ENCODE measurements at regions not wholly inside any gene's neighbourhood (a gene's known extent, or its start where the extent isn't known, plus 50 kb on each side); places are given as distances from the start of the nearest gene placed in this dataset.

DNA sequence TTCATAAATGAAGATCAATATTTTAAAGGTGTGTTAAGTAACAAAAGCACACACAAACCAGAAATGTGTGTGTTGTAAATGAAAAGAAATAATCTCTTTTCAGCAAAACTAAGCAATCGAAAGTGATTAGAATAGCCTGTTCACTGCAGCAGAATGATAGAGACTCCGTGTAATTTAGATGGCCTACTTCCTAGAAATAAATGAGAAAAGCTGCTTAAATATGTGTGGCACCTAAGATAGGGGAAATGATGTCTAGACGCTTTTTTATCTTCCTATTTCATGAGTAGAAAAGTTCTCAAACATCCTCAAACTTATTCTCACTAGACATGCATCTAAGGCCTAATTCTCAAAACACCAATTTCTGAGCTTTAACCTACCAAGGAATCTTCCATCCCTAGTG is 124.7 kb upstream of the BRINP3 start:
- TF ChIP-seq, protein P1, sequence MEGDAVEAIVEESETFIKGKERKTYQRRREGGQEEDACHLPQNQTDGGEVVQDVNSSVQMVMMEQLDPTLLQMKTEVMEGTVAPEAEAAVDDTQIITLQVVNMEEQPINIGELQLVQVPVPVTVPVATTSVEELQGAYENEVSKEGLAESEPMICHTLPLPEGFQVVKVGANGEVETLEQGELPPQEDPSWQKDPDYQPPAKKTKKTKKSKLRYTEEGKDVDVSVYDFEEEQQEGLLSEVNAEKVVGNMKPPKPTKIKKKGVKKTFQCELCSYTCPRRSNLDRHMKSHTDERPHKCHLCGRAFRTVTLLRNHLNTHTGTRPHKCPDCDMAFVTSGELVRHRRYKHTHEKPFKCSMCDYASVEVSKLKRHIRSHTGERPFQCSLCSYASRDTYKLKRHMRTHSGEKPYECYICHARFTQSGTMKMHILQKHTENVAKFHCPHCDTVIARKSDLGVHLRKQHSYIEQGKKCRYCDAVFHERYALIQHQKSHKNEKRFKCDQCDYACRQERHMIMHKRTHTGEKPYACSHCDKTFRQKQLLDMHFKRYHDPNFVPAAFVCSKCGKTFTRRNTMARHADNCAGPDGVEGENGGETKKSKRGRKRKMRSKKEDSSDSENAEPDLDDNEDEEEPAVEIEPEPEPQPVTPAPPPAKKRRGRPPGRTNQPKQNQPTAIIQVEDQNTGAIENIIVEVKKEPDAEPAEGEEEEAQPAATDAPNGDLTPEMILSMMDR (IDR thresholded peaks at IDR 0.05): no peak
- TF ChIP-seq CBFB (CRISPR knock-in tag; IDR thresholded peaks at IDR 0.05; ENCODE audit: low read depth) (no peak), HMGA2 (CRISPR knock-in tag; IDR thresholded peaks at IDR 0.05) (no peak), ZNF263 (CRISPR knock-in tag; IDR thresholded peaks at IDR 0.05; ENCODE audit: low read depth) (no peak), NR2C2 (CRISPR knock-in tag; IDR thresholded peaks at IDR 0.05) (no peak), SP1 (CRISPR knock-in tag; conservative IDR thresholded peaks at IDR 0.05) (no peak), OVOL2 (CRISPR knock-in tag; IDR thresholded peaks at IDR 0.05; ENCODE audit: borderline replicate concordance) (no peak)
- TF ChIP-seq, protein P2, sequence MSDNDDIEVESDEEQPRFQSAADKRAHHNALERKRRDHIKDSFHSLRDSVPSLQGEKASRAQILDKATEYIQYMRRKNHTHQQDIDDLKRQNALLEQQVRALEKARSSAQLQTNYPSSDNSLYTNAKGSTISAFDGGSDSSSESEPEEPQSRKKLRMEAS (CRISPR knock-in tag; IDR thresholded peaks at IDR 0.05): no peak
- TF ChIP-seq, protein P3, sequence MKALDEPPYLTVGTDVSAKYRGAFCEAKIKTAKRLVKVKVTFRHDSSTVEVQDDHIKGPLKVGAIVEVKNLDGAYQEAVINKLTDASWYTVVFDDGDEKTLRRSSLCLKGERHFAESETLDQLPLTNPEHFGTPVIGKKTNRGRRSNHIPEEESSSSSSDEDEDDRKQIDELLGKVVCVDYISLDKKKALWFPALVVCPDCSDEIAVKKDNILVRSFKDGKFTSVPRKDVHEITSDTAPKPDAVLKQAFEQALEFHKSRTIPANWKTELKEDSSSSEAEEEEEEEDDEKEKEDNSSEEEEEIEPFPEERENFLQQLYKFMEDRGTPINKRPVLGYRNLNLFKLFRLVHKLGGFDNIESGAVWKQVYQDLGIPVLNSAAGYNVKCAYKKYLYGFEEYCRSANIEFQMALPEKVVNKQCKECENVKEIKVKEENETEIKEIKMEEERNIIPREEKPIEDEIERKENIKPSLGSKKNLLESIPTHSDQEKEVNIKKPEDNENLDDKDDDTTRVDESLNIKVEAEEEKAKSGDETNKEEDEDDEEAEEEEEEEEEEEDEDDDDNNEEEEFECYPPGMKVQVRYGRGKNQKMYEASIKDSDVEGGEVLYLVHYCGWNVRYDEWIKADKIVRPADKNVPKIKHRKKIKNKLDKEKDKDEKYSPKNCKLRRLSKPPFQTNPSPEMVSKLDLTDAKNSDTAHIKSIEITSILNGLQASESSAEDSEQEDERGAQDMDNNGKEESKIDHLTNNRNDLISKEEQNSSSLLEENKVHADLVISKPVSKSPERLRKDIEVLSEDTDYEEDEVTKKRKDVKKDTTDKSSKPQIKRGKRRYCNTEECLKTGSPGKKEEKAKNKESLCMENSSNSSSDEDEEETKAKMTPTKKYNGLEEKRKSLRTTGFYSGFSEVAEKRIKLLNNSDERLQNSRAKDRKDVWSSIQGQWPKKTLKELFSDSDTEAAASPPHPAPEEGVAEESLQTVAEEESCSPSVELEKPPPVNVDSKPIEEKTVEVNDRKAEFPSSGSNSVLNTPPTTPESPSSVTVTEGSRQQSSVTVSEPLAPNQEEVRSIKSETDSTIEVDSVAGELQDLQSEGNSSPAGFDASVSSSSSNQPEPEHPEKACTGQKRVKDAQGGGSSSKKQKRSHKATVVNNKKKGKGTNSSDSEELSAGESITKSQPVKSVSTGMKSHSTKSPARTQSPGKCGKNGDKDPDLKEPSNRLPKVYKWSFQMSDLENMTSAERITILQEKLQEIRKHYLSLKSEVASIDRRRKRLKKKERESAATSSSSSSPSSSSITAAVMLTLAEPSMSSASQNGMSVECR (CRISPR knock-in tag; IDR thresholded peaks at IDR 0.05; ENCODE audit: borderline replicate concordance): no peak
- TF ChIP-seq, protein P4, sequence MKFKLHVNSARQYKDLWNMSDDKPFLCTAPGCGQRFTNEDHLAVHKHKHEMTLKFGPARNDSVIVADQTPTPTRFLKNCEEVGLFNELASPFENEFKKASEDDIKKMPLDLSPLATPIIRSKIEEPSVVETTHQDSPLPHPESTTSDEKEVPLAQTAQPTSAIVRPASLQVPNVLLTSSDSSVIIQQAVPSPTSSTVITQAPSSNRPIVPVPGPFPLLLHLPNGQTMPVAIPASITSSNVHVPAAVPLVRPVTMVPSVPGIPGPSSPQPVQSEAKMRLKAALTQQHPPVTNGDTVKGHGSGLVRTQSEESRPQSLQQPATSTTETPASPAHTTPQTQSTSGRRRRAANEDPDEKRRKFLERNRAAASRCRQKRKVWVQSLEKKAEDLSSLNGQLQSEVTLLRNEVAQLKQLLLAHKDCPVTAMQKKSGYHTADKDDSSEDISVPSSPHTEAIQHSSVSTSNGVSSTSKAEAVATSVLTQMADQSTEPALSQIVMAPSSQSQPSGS (CRISPR knock-in tag; IDR thresholded peaks at IDR 0.05; ENCODE audit: borderline replicate concordance, low read depth): no peak
- TF ChIP-seq, protein P5, sequence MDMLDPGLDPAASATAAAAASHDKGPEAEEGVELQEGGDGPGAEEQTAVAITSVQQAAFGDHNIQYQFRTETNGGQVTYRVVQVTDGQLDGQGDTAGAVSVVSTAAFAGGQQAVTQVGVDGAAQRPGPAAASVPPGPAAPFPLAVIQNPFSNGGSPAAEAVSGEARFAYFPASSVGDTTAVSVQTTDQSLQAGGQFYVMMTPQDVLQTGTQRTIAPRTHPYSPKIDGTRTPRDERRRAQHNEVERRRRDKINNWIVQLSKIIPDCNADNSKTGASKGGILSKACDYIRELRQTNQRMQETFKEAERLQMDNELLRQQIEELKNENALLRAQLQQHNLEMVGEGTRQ (CRISPR knock-in tag; IDR thresholded peaks at IDR 0.05): no peak
